ENCODE measurements at regions not wholly inside any gene's neighbourhood (a gene's known extent, or its start where the extent isn't known, plus 50 kb on each side); places are given as distances from the start of the nearest gene placed in this dataset.

GRCh38 chr2:2890246-2890645, 487.4 kb downstream of the EIPR1 start:
- no peak for DNase-seq

DNA sequence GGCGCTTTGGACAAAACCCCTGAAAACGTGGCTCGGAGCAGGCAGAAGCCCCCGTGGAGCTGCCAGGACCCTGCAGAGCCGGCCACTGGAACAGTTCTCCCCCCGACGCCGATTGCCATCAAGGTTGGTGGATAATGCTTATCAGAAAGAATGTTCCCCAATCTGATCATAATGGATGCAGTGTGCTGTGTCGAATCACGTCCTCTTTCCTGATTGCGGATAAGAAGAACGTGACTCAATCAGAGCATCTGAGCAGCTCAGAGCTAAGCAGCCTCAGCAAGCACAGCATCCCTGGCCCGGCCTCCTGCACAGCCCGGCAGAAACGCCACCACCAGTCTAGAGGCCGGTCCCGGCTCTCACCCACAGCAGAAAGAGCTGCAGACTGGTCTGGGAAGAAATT, 488.0 kb downstream of the EIPR1 start:
- no peak for DNase-seq

- DNase-seq, result no peak
Measured at GRCh38 chr2:2889141-2889540, 488.5 kb downstream of the EIPR1 start.

- no peak for DNase-seq
Measured at GRCh38 chr2:2887772-2888387, 489.7 kb downstream of the EIPR1 start.

GRCh38 chr2:2886922-2887321, 490.7 kb downstream of the EIPR1 start:
- no peak for DNase-seq

GRCh38 chr2:2881499-2881898, 496.1 kb downstream of the EIPR1 start:
- DNase-seq, result no peak

- no peak for DNase-seq
Measured at GRCh38 chr2:2880938-2881337, 496.7 kb downstream of the EIPR1 start.

GRCh38 chr2:2879781-2880180, 497.8 kb downstream of the EIPR1 start:
- no peak for DNase-seq

- DNase-seq, result no peak
Measured at GRCh38 chr2:2879071-2879470, 498.5 kb downstream of the EIPR1 start.

DNA sequence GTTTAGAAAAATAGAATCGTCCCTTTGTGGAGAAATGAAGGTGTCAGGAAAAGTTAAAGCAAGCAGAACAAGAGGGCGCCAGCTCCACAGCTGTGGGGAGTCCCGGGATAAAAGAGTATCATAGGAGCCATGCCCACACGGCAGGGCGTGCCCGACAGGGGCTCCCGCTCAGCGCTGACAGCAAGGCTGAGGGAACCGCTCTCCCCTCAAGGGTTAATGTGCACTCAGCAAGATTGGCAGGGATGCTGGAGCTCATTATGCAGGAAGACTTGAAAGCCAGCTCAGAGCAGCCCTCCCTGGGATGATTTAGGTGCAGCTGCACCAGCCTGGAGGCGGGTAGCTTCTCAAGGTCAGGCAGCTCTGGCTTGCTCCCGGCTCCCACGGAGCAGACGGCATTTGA, 500.2 kb downstream of the EIPR1 start:
- DNase-seq, result no peak

- DNase-seq, result no peak
Measured at GRCh38 chr2:2876331-2877221, 501.0 kb downstream of the EIPR1 start.

GRCh38 chr2:2875831-2876230, 501.8 kb downstream of the EIPR1 start:
- no peak for DNase-seq

- DNase-seq, result no peak
Measured at GRCh38 chr2:2875296-2875695, 502.3 kb downstream of the EIPR1 start.

GRCh38 chr2:2874805-2875204, 502.8 kb downstream of the EIPR1 start:
- DNase-seq, result no peak

GRCh38 chr2:2874341-2874740, 503.3 kb downstream of the EIPR1 start:
- DNase-seq, result no peak

- DNase-seq, result no peak
Measured at GRCh38 chr2:2873450-2873811, 504.2 kb downstream of the EIPR1 start.

- DNase-seq, result no peak
Measured at GRCh38 chr2:2872713-2873449, 504.7 kb downstream of the EIPR1 start.

- DNase-seq, result no peak
Measured at GRCh38 chr2:2872309-2872617, 505.4 kb downstream of the EIPR1 start.

DNA sequence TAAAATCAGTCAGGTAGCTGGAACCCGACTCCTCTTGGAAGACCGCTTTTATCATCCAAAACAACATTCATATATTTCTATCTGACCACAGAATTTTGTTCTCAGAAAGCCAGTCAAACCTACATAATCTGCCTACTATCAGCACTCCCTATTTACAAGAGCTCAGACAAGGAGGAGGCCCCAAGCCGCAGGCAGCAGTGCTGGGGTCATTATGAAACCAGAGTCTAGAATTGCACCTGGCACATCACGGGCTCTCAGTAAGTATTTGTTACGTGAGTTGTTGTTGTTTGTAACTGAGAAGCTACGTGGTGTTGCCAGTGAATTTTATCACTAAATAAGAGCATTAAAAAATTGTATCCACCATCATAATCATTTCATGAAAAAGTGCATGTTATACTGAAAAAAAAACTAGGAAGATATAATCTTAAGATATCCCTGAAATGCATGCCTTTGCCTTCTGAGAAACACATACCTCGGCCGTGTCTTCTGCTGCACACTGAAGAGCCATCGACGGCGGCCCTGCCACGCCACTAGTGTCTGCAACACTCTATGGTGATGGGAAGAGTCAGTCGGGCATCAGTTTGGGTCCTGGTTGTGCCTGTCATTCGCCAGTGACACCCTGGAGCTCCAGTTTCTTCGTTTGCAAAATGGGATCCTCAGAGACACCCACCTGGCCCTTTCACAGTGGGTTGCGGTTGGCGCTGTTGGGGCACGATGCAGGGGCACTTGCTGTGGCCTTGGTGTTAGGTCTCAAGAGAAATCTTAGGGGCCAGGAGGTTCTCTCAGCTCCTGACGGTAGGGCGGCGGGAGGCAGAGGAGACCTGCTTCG, 505.9 kb downstream of the EIPR1 start:
- no peak for DNase-seq

DNA sequence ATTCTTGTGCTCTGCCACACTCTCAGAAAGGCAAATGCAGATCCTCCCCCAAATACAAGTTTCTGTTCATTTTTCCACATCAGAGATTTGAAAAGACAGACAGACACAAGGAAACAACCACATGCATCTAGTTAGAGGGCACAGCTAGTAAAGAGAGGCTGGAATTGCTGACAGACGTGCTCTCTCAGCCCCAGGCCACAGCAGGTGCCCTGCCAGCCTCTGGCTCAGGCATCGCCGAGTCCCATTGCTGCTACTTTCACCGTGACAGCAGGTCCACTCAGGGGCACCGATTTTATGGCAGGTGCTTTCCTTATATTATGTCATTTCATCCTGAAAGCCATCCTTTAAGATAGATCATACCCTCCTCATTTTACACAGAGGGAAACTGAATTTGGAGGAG, 507.5 kb downstream of the EIPR1 start:
- no peak for DNase-seq

- no peak for DNase-seq
Measured at GRCh38 chr2:2869553-2869952, 508.1 kb downstream of the EIPR1 start.

GRCh38 chr2:2868085-2868484, 509.5 kb downstream of the EIPR1 start:
- no peak for DNase-seq

DNA sequence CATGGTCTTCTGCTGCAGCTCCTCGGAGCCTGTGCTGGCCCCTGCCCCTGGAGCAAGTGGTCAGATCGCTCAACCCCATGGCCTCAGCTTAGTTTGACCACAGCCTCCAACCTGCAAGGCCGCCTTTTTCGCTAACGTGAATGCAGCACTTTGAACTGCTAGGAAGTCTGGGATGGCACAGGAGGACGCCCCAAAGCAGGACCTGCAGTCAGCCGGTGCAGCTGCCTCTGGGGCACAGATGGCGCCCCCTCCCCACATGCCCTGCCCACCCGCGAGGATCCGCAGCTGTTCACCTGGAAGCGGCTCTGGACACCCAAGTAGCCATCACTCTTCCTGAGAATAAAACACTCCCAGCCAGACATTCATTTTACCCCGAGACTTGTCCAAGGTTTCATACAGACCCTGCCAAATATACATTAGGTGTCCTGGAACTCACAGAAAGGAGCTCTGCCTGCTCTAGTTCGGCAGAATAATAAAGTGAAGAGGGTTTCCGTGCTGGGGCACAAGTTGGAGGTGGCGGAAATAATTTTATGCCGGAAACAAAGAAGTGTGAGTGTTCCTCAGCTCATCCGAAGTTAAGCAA, 510.1 kb downstream of the EIPR1 start:
- DNase-seq, result no peak
